KMS-11 (cell line): ENCODE measurements at regions not wholly inside any gene's neighbourhood (a gene's known extent, or its start where the extent isn't known, plus 50 kb on each side); places are given as distances from the start of the nearest gene placed in this dataset.

Experiments
- H2AFZ ChIP-seq: fragments of 200-600 bp; sonication (generic); 2 replicates; pipeline ENCODE4 v1.6.1; 2016; ENCODE audit warnings: antibody characterized with exemption, mixed run types, low read depth
- H3K27ac ChIP-seq: fragments of 200-600 bp; sonication (generic); 2 replicates; pipeline ENCODE4 v1.6.1; 2016; ENCODE audit warnings: mild to moderate bottlenecking, mixed run types
- H3K27me3 ChIP-seq: fragments of 200-600 bp; sonication (generic); 2 replicates; pipeline ENCODE4 v1.6.1; 2017; ENCODE audit warnings: mild to moderate bottlenecking, low read depth, mixed run types, moderate library complexity; ENCODE audit not compliant: insufficient read depth
- H3K36me3 ChIP-seq: fragments of 200-600 bp; sonication (generic); 2 replicates; pipeline ENCODE4 v1.6.1; 2017; ENCODE audit warnings: mild to moderate bottlenecking, mixed run types; ENCODE audit not compliant: insufficient read depth
- H3K4me1 ChIP-seq: fragments of 200-600 bp; sonication (generic); 2 replicates; pipeline ENCODE4 v1.6.1; 2016; ENCODE audit warnings: mild to moderate bottlenecking, low read depth, mixed run types; ENCODE audit not compliant: poor library complexity, severe bottlenecking
- H3K4me2 ChIP-seq: fragments of 200-600 bp; sonication (generic); 2 replicates; pipeline ENCODE4 v1.7.0; 2016; ENCODE audit warnings: mild to moderate bottlenecking, mixed run types
- H3K4me3 ChIP-seq: fragments of 200-600 bp; sonication (generic); IDR thresholded peaks from 2 replicates; pipeline ENCODE4 v1.6.1; 2017; ENCODE audit warnings: low read depth, low read length, mixed read lengths; ENCODE audit not compliant: insufficient read depth
- H3K79me2 ChIP-seq: fragments of 200-600 bp; sonication (generic); 2 replicates; pipeline ENCODE4 v1.6.1; 2016; ENCODE audit warnings: low read depth, mixed run types; ENCODE audit not compliant: insufficient read depth
- H3K9ac ChIP-seq: fragments of 200-600 bp; sonication (generic); 2 replicates; pipeline ENCODE4 v1.6.1; 2016; ENCODE audit warnings: mild to moderate bottlenecking, mixed run types
- H4K20me1 ChIP-seq: fragments of 200-600 bp; sonication (generic); 2 replicates; pipeline ENCODE4 v1.6.1; 2016; ENCODE audit warnings: mild to moderate bottlenecking, mixed run types; ENCODE audit not compliant: insufficient read depth
- CTCF ChIP-seq: fragments of 200-600 bp; sonication (generic); conservative IDR thresholded peaks from 2 replicates; pipeline ENCODE4 v1.6.1; 2017; ENCODE audit warnings: low read depth, mild to moderate bottlenecking, antibody characterized with exemption, low read length, moderate library complexity, mixed read lengths

- no peak overlapping the region for H3K9ac ChIP-seq
These were observed 141.8 kb upstream of the MYT1L start for GRCh38 chr2:2472881-2473280.

GRCh38 chr2:2472044-2472443 is 141.0 kb upstream of the MYT1L start:
- Histone ChIP-seq H2AFZ (no peak overlapping the region), H3K36me3 (no peaks in the 10 kb centered on the region), H3K4me1 (no peaks in the 10 kb centered on the region), H4K20me1 (no peaks in the 10 kb centered on the region), H3K4me2 (no peak overlapping the region), H3K79me2 (no peaks in the 10 kb centered on the region), H3K27me3 (no peaks in the 10 kb centered on the region), H3K9ac (no peak overlapping the region), H3K4me3 (no peak overlapping the region), H3K27ac (no peak overlapping the region)
- TF ChIP-seq CTCF = no peak

More at GRCh38 chr2:2472881-2473280, 141.8 kb upstream of the MYT1L start:
- Histone ChIP-seq H3K36me3 (no peaks in the 10 kb centered on the region), H2AFZ (no peak overlapping the region), H3K79me2 (no peaks in the 10 kb centered on the region), H4K20me1 (no peaks in the 10 kb centered on the region), H3K4me1 (no peaks in the 10 kb centered on the region), H3K27ac (no peak overlapping the region), H3K4me3 (no peak overlapping the region), H3K27me3 (no peaks in the 10 kb centered on the region), H3K4me2 (no peak overlapping the region)
- TF ChIP-seq CTCF = no peak

GRCh38 chr2:2466534-2466933 is 135.5 kb upstream of the MYT1L start:
- Histone ChIP-seq H2AFZ (no peak overlapping the region), H3K4me1 (no peaks in the 10 kb centered on the region), H3K36me3 (no peaks in the 10 kb centered on the region), H3K4me2 (no peak overlapping the region), H3K79me2 (no peaks in the 10 kb centered on the region), H4K20me1 (no peaks in the 10 kb centered on the region), H3K27ac (no peak overlapping the region), H3K9ac (no peak overlapping the region), H3K27me3 (no peaks in the 10 kb centered on the region), H3K4me3 (no peak overlapping the region)
- TF ChIP-seq CTCF = no peak

- Histone ChIP-seq H3K9ac (no peak overlapping the region), H3K36me3 (no peaks in the 10 kb centered on the region), H4K20me1 (no peaks in the 10 kb centered on the region), H3K4me3 (no peak overlapping the region), H3K79me2 (no peaks in the 10 kb centered on the region), H3K4me1 (no peaks in the 10 kb centered on the region), H2AFZ (no peak overlapping the region), H3K27ac (no peak overlapping the region), H3K4me2 (no peak overlapping the region), H3K27me3 (no peaks in the 10 kb centered on the region)
- TF ChIP-seq CTCF = no peak
These were observed 133.6 kb upstream of the MYT1L start for GRCh38 chr2:2464643-2465042.

- Histone ChIP-seq H2AFZ (no peak overlapping the region), H3K4me1 (no peaks in the 10 kb centered on the region), H3K4me2 (no peak overlapping the region), H3K79me2 (no peaks in the 10 kb centered on the region), H3K27me3 (no peaks in the 10 kb centered on the region), H3K36me3 (no peaks in the 10 kb centered on the region), H4K20me1 (no peaks in the 10 kb centered on the region), H3K9ac (no peak overlapping the region), H3K27ac (no peak overlapping the region), H3K4me3 (no peak overlapping the region)
- TF ChIP-seq CTCF = no peak
These were observed 133.0 kb upstream of the MYT1L start for GRCh38 chr2:2464094-2464493.
